H1 (cell line): ENCODE measurements at regions not wholly inside any gene's neighbourhood (a gene's known extent, or its start where the extent isn't known, plus 50 kb on each side); places are given as distances from the start of the nearest gene placed in this dataset.
"Not testable (repeated sequence)": the region's sequence is repeated elsewhere in the genome, so short reads cannot be mapped to it uniquely, and the experiment has no call there.

Experiments used
- CTCF ChIA-PET: fragments of 300-600 bp; sonication (Branson Sonifier 250); formaldehyde crosslinking; loops from one replicate; lab custom pipeline; 2021; ENCODE audit not compliant: partially characterized antibody; lab: Charles Lee
- POLR2A ChIA-PET: fragments of 300-600 bp; sonication (Branson Sonifier 250); formaldehyde crosslinking; loops from one replicate; lab custom pipeline; 2021; ENCODE audit warnings: inconsistent platforms; ENCODE audit not compliant: partially characterized antibody; lab: Charles Lee
- DNase-seq, 2 experiments: peaks; one replicate each; pipeline versions ENCODE4 v3.0.0 to v3.0.0-alpha.2; 2010 to 2022; ENCODE audit warnings: low spot score in 2 of 2, low read depth in 1 of 2, mixed read lengths in 1 of 2
- FAIRE-seq: peaks from 2 replicates; lab custom pipeline; 2011; peaks lifted over from hg19 to GRCh38; lab: Jason Lieb, UNC
- H2AFZ ChIP-seq: 2 replicates; pipeline ENCODE4 v1.8.1; 2012; ENCODE audit warnings: low read length, inconsistent platforms
- H2AK5ac ChIP-seq: 2 replicates; pipeline ENCODE4 v1.6.1; 2013; ENCODE audit warnings: low read depth, low read length
- H2BK120ac ChIP-seq: replicated peaks from 2 replicates; pipeline ENCODE3; 2013; ENCODE audit warnings: low read depth, low read length, inconsistent platforms
- H2BK12ac ChIP-seq: 2 replicates; pipeline ENCODE4 v1.6.1; 2013; ENCODE audit warnings: low read depth, low read length
- H2BK15ac ChIP-seq: 2 replicates; pipeline ENCODE4 v1.6.1; 2013; ENCODE audit warnings: low read length
- H2BK20ac ChIP-seq: 2 replicates; pipeline ENCODE4 v1.6.1; 2013; ENCODE audit warnings: low read length
- H2BK5ac ChIP-seq: 2 replicates; pipeline ENCODE4 v1.6.1; 2013; ENCODE audit warnings: low read depth, low read length
- H3K14ac ChIP-seq: 2 replicates; pipeline ENCODE4 v1.6.1; 2013; ENCODE audit warnings: inconsistent platforms; ENCODE audit not compliant: insufficient read length
- H3K18ac ChIP-seq: 2 replicates; pipeline ENCODE4 v1.6.1; 2013; ENCODE audit warnings: low read length; ENCODE audit errors: extremely low read depth
- H3K23ac ChIP-seq: 2 replicates; pipeline ENCODE4 v1.6.1; 2013; ENCODE audit warnings: inconsistent platforms; ENCODE audit not compliant: insufficient read length
- H3K23me2 ChIP-seq: 2 replicates; pipeline ENCODE4 v1.6.1; 2013; ENCODE audit warnings: low read depth, low read length
- H3K27ac ChIP-seq: 2 replicates; pipeline ENCODE4 v1.6.1; 2011; ENCODE audit warnings: low read depth, low read length, inconsistent platforms
- H3K27me3 ChIP-seq, 4 experiments: replicated peaks in 1 of 4; 1 replicate in 1 of 4; 2 replicates in 3 of 4; pipeline versions ENCODE4 v1.6.1 to v1.8.1; 2011 to 2013; ENCODE audit warnings: low read length in 3 of 4, mild to moderate bottlenecking in 3 of 4, inconsistent platforms in 2 of 4, mixed read lengths in 2 of 4, moderate library complexity in 1 of 4; ENCODE audit not compliant: control insufficient read depth in 3 of 4, insufficient read depth in 3 of 4; ENCODE audit errors: extremely low read depth in 1 of 4
- H3K36me3 ChIP-seq, 4 experiments: 2 replicates each; pipeline versions ENCODE4 v1.6.1 to v1.8.1; 2011 to 2013; ENCODE audit warnings: mild to moderate bottlenecking in 4 of 4, low read length in 3 of 4, moderate library complexity in 2 of 4, control low read depth in 1 of 4, inconsistent platforms in 1 of 4; ENCODE audit not compliant: insufficient read depth in 4 of 4, control insufficient read depth in 2 of 4
- H3K4ac ChIP-seq: replicated peaks from 2 replicates; pipeline ENCODE3; 2013; ENCODE audit warnings: low read length, low read depth, mixed read lengths, inconsistent platforms; ENCODE audit not compliant: insufficient read length
- H3K4me1 ChIP-seq, 4 experiments: replicated peaks in 1 of 4; 1 replicate in 1 of 4; 2 replicates in 3 of 4; pipeline versions ENCODE4 v1.6.1 to v1.8.1; 2011 to 2013; ENCODE audit warnings: low read length in 3 of 4, inconsistent platforms in 2 of 4, mixed read lengths in 1 of 4; ENCODE audit not compliant: insufficient read depth in 4 of 4, control insufficient read depth in 3 of 4
- H3K4me2 ChIP-seq, 2 experiments: 2 replicates each; pipeline versions ENCODE4 v1.6.1 to v1.8.1; 2011 to 2013; ENCODE audit warnings: low read depth in 2 of 2, low read length in 2 of 2, control low read depth in 1 of 2, inconsistent platforms in 1 of 2, mild to moderate bottlenecking in 1 of 2; ENCODE audit not compliant: insufficient read depth in 1 of 2
- H3K4me3 ChIP-seq, 4 experiments: fragments of 200-600, 300-600 bp in 1 of 4; sonication (generic), shearing (Covaris generic), sonication (Bioruptor Twin) in 1 of 4; 2 replicates each; pipeline versions ENCODE4 v1.5.1 to v1.8.1; 2011 to 2016; ENCODE audit warnings: low read length in 4 of 4, low read depth in 3 of 4, control low read depth in 2 of 4, inconsistent platforms in 2 of 4, mild to moderate bottlenecking in 2 of 4, mixed read lengths in 1 of 4, moderate library complexity in 1 of 4; ENCODE audit not compliant: insufficient read depth in 2 of 4; ENCODE audit errors: extremely low read depth in 1 of 4
- H3K56ac ChIP-seq: replicated peaks from 2 replicates; pipeline ENCODE3; 2013; ENCODE audit warnings: low read depth, mild to moderate bottlenecking, mixed read lengths, low read length, inconsistent platforms; ENCODE audit not compliant: insufficient read length
- H3K79me1 ChIP-seq: 2 replicates; pipeline ENCODE4 v1.6.1; 2013; ENCODE audit warnings: low read depth, low read length, control low read depth
- H3K79me2 ChIP-seq, 2 experiments: 2 replicates each; pipeline versions ENCODE4 v1.6.1 to v1.8.1; 2012 to 2013; ENCODE audit warnings: low read length in 2 of 2, mild to moderate bottlenecking in 2 of 2, inconsistent platforms in 1 of 2; ENCODE audit not compliant: insufficient read depth in 2 of 2, control insufficient read depth in 1 of 2
- H3K9ac ChIP-seq, 4 experiments: replicated peaks in 1 of 4; 1 replicate in 1 of 4; 2 replicates in 3 of 4; pipeline versions ENCODE4 v1.6.1 to v1.8.1; 2011 to 2013; ENCODE audit warnings: low read depth in 3 of 4, low read length in 3 of 4, control low read depth in 2 of 4, mild to moderate bottlenecking in 2 of 4, moderate library complexity in 2 of 4, inconsistent platforms in 1 of 4; ENCODE audit errors: extremely low read depth in 1 of 4
- H3K9me3 ChIP-seq, 2 experiments: 2 replicates each; pipeline versions ENCODE4 v1.6.1 to v1.8.1; 2012 to 2013; ENCODE audit warnings: mild to moderate bottlenecking in 2 of 2, moderate library complexity in 2 of 2, control low read depth in 1 of 2, inconsistent platforms in 1 of 2, low read depth in 1 of 2, low read length in 1 of 2, mixed read lengths in 1 of 2; ENCODE audit not compliant: insufficient read depth in 2 of 2
- H4K20me1 ChIP-seq, 2 experiments: replicated peaks in 1 of 2; 2 replicates each; pipeline versions ENCODE3 to v1.8.1; 2011 to 2013; ENCODE audit warnings: inconsistent platforms in 2 of 2, low read length in 2 of 2, mild to moderate bottlenecking in 1 of 2; ENCODE audit not compliant: insufficient read depth in 2 of 2, control insufficient read depth in 1 of 2
- H4K5ac ChIP-seq: 2 replicates; pipeline ENCODE4 v1.6.1; 2013; ENCODE audit warnings: low read length, low read depth, mixed read lengths, inconsistent platforms; ENCODE audit not compliant: insufficient read length
- H4K8ac ChIP-seq: 2 replicates; pipeline ENCODE4 v1.8.0; 2013; ENCODE audit warnings: mild to moderate bottlenecking, moderate library complexity, low read length, inconsistent platforms; ENCODE audit not compliant: insufficient read depth; ENCODE audit errors: extremely low read depth
- H4K91ac ChIP-seq: replicated peaks from 2 replicates; pipeline ENCODE3; 2013; ENCODE audit warnings: low read length, mixed read lengths, inconsistent platforms; ENCODE audit not compliant: insufficient read length
- whole genome bisulfite sequencing, 2 experiments: shearing (Covaris generic) in 1 of 2; methylation state at CpG; one replicate each; pipeline versions ENCODE4 v1.1.6 to v1.1.7; 2013 to 2015; ENCODE audit warnings: low lambda C conversion rate in 2 of 2, mixed read lengths in 2 of 2, inconsistent platforms in 1 of 2, low coverage in 1 of 2, missing lambda C conversion rate in 1 of 2; ENCODE audit not compliant: insufficient replicate concordance in 2 of 2, insufficient coverage in 1 of 2, insufficient read length in 1 of 2; ENCODE audit errors: extremely low coverage in 1 of 2, missing lambda C conversion rate in 1 of 2; 5-methylcytosine and 5-hydroxymethylcytosine counted together

- H3K79me1 ChIP-seq, FAIRE-seq, H4K8ac ChIP-seq, H3K27me3 ChIP-seq, H3K4me1 ChIP-seq, H3K56ac ChIP-seq, H3K18ac ChIP-seq, H3K27ac ChIP-seq, H3K4ac ChIP-seq, H3K4me3 ChIP-seq, H2AK5ac ChIP-seq, POLR2A ChIA-PET, H2BK120ac ChIP-seq, H3K9me3 ChIP-seq, H3K23ac ChIP-seq, H2BK12ac ChIP-seq, DNase-seq, H4K5ac ChIP-seq, H2BK5ac ChIP-seq, CTCF ChIA-PET, H3K4me2 ChIP-seq, H4K91ac ChIP-seq, H3K9ac ChIP-seq, H3K36me3 ChIP-seq, H3K79me2 ChIP-seq, H3K14ac ChIP-seq, H2AFZ ChIP-seq, H4K20me1 ChIP-seq, H3K23me2 ChIP-seq, H2BK15ac ChIP-seq, H2BK20ac ChIP-seq: not testable (repeated sequence)
- 95% methylated on average over 6 of the region's 6 CpGs; no CpG with 5 or more reads in 1 of the 2 experiments for WGBS, 2 experiments
These were observed 279.7 kb upstream of the PLGLB1 start for GRCh38 chr2:87301349-87301748.

GRCh38 chr2:87301871-87302270 lies 280.2 kb upstream of the PLGLB1 start:
- H3K79me2 ChIP-seq, H3K23ac ChIP-seq, DNase-seq, H2BK5ac ChIP-seq, H4K5ac ChIP-seq, H3K36me3 ChIP-seq, H2BK120ac ChIP-seq, H2BK12ac ChIP-seq, H3K23me2 ChIP-seq, H4K20me1 ChIP-seq, H2AK5ac ChIP-seq, H3K4me1 ChIP-seq, H3K4ac ChIP-seq, H3K27ac ChIP-seq, POLR2A ChIA-PET, H2BK20ac ChIP-seq, H3K27me3 ChIP-seq, CTCF ChIA-PET, FAIRE-seq, H3K4me2 ChIP-seq, H4K8ac ChIP-seq, H3K79me1 ChIP-seq, H3K4me3 ChIP-seq, H2AFZ ChIP-seq, H3K9ac ChIP-seq, H3K14ac ChIP-seq, H3K56ac ChIP-seq, H3K9me3 ChIP-seq, H2BK15ac ChIP-seq, H4K91ac ChIP-seq, H3K18ac ChIP-seq: not testable (repeated sequence)
- 88% methylated on average over 1 of the region's 2 CpGs; no CpG with 5 or more reads in 1 of the 2 experiments for WGBS, 2 experiments
